ENCODE measurements at regions not wholly inside any gene's neighbourhood (a gene's known extent, or its start where the extent isn't known, plus 50 kb on each side); places are given as distances from the start of the nearest gene placed in this dataset.

GRCh38 chr22:47788461-47788860, 1026.0 kb downstream of the TBC1D22A start:
- H3K4me1 Mint-ChIP-seq (ENCODE audit: low read depth) = no peaks in the 10 kb centered on the region
- no peak overlapping the region for H3K4me3 Mint-ChIP-seq
- H3K27me3 Mint-ChIP-seq (ENCODE audit: insufficient read depth) = no peaks in the 10 kb centered on the region
- DNase-seq = no peak
- H3K27ac Mint-ChIP-seq = no peak overlapping the region
- H3K36me3 Mint-ChIP-seq (ENCODE audit: low read depth) = no peaks in the 10 kb centered on the region
- H3K9me3 Mint-ChIP-seq = peaks cover 59% of the 10 kb centered on the region
- no peak for TF ChIP-seq CTCF (IDR thresholded peaks at IDR 0.05)

- peaks cover 65% of the 10 kb centered on the region for H3K9me3 Mint-ChIP-seq
- TF ChIP-seq CTCF (IDR thresholded peaks at IDR 0.05) = no peak
- no peak overlapping the region for H3K4me3 Mint-ChIP-seq
- H3K4me1 Mint-ChIP-seq (ENCODE audit: low read depth) = no peaks in the 10 kb centered on the region
- no peaks in the 10 kb centered on the region for H3K36me3 Mint-ChIP-seq (ENCODE audit: low read depth)
- no peak for DNase-seq
- H3K27ac Mint-ChIP-seq = no peak overlapping the region
- H3K27me3 Mint-ChIP-seq (ENCODE audit: insufficient read depth) = no peaks in the 10 kb centered on the region
These were observed 1025.2 kb downstream of the TBC1D22A start for GRCh38 chr22:47787501-47788227.

- peaks cover 74% of the 10 kb centered on the region for H3K9me3 Mint-ChIP-seq
- no peak for TF ChIP-seq CTCF (IDR thresholded peaks at IDR 0.05)
- DNase-seq = no peak
- H3K4me1 Mint-ChIP-seq (ENCODE audit: low read depth) = no peaks in the 10 kb centered on the region
- no peak overlapping the region for H3K27ac Mint-ChIP-seq
- peaks cover 8% of the 10 kb centered on the region for H3K36me3 Mint-ChIP-seq (ENCODE audit: low read depth)
- no peaks in the 10 kb centered on the region for H3K27me3 Mint-ChIP-seq (ENCODE audit: insufficient read depth)
- no peak overlapping the region for H3K4me3 Mint-ChIP-seq
These were observed 1024.3 kb downstream of the TBC1D22A start for GRCh38 chr22:47786650-47787290.

GRCh38 chr22:47784991-47785390, 1022.5 kb downstream of the TBC1D22A start:
- Mint-ChIP-seq H3K9me3 (peaks cover 92% of the 10 kb centered on the region), H3K36me3 (ENCODE audit: low read depth) (peaks cover 17% of the 10 kb centered on the region), H3K4me1 (ENCODE audit: low read depth) (no peaks in the 10 kb centered on the region), H3K27ac (no peak overlapping the region), H3K27me3 (ENCODE audit: insufficient read depth) (peaks cover 3% of the 10 kb centered on the region; the same call in 1 of the 2 replicates), H3K4me3 (no peak overlapping the region)
- no peak for DNase-seq
- no peak for TF ChIP-seq CTCF (IDR thresholded peaks at IDR 0.05)

- DNase-seq = no peak
- H3K36me3 Mint-ChIP-seq (ENCODE audit: low read depth) = peaks cover 17% of the 10 kb centered on the region
- TF ChIP-seq CTCF (IDR thresholded peaks at IDR 0.05) = no peak
- H3K27me3 Mint-ChIP-seq (ENCODE audit: insufficient read depth) = peaks cover 3% of the 10 kb centered on the region; the same call in 1 of the 2 replicates
- H3K27ac Mint-ChIP-seq = no peak overlapping the region
- no peak overlapping the region for H3K4me3 Mint-ChIP-seq
- H3K9me3 Mint-ChIP-seq = peaks cover 92% of the 10 kb centered on the region
- H3K4me1 Mint-ChIP-seq (ENCODE audit: low read depth) = no peaks in the 10 kb centered on the region
These were observed 1022.0 kb downstream of the TBC1D22A start for GRCh38 chr22:47784367-47784983.
